ENCODE measurements at regions not wholly inside any gene's neighbourhood (a gene's known extent, or its start where the extent isn't known, plus 50 kb on each side); places are given as distances from the start of the nearest gene placed in this dataset.

DNA sequence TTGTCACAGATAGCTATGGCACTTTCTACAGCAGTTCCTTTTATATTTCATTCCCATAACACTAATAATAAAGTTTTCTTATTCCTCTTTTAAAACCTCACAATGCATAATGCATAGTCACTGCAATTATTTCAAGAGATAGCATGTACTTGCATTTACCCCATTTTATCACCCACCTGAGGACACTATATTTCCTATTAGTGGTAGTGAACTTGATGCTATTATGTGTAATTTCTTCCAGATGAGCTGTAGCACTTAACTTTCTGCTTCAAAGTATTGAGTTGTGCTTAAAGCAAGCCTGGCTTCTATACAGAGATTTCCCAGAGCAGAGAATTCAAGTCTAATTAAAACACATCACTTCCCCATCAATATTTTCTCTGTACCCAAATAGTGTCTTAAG lies 461.1 kb downstream of the HTR7 start:
- Histone ChIP-seq H3K4me3 (ENCODE audit: low read length in 2 of 2) (no peak overlapping the region), H3K9me3 (ENCODE audit: control insufficient read depth in 2 of 2, insufficient read depth in 1 of 2, low read length in 1 of 2) (no peaks in the 10 kb centered on the region), H3K4me1 (ENCODE audit: control insufficient read depth in 2 of 2, insufficient read depth in 2 of 2, low read length in 2 of 2) (no peaks in the 10 kb centered on the region), H3K36me3 (ENCODE audit: control insufficient read depth in 2 of 2, insufficient read depth in 2 of 2, low read length in 1 of 2) (no peaks in the 10 kb centered on the region), H3K27me3 (ENCODE audit: control insufficient read depth in 2 of 2, insufficient read depth in 1 of 2, low read length in 1 of 2) (no peaks in the 10 kb centered on the region), H3K27ac (ENCODE audit: low read depth in 1 of 2, low read length in 1 of 2) (no peak overlapping the region)
- DNase-seq (ENCODE audit: low read depth in 6 of 9, low spot score in 9 of 9) = no peak

DNA sequence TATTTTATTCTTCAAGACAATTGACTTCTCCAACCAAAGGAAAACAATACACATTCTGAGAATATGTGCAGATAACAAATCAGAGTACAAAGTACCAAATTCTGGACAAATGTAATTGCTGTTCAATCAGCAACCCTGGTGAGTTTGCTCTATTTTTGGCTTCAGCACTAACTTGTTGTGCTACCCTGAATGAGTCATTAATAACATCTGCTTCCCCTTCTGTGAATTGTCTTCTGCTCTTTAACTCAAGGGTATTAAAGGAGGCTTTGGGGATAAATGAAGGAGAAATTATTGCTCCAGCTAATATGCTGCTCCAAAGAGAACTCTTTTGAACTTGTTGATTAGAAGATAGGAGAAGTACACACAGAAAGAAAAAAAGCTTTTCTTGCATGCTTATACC lies 459.3 kb downstream of the HTR7 start:
- Histone ChIP-seq H3K4me3 (ENCODE audit: low read length in 2 of 2) (no peak overlapping the region), H3K9me3 (ENCODE audit: control insufficient read depth in 2 of 2, insufficient read depth in 1 of 2, low read length in 1 of 2) (no peaks in the 10 kb centered on the region), H3K27me3 (ENCODE audit: control insufficient read depth in 2 of 2, insufficient read depth in 1 of 2, low read length in 1 of 2) (no peaks in the 10 kb centered on the region), H3K4me1 (ENCODE audit: control insufficient read depth in 2 of 2, insufficient read depth in 2 of 2, low read length in 2 of 2) (no peaks in the 10 kb centered on the region), H3K36me3 (ENCODE audit: control insufficient read depth in 2 of 2, insufficient read depth in 2 of 2, low read length in 1 of 2) (no peaks in the 10 kb centered on the region), H3K27ac (ENCODE audit: low read depth in 1 of 2, low read length in 1 of 2) (no peak overlapping the region)
- no peak for DNase-seq (ENCODE audit: low read depth in 6 of 9, low spot score in 9 of 9)

DNA sequence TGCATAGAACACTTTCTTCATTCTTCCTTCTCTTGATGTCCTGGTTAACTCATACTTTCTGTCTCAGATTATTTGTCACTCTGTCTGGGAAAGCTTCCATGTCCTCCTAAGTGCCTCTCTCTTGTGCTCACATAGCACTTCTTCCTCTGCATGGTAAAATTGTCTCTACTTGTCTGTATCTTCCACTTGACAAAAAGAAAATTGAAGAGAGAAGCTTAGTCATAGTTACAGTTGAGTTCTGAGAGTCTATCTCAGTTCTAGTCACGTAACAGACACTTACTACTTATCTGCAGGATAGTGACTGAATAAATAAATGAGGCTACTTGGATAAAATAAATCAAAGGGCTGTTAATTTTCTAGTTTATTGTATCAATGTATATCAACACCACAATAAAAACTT lies 458.1 kb downstream of the HTR7 start:
- Histone ChIP-seq H3K27me3 (ENCODE audit: control insufficient read depth in 2 of 2, insufficient read depth in 1 of 2, low read length in 1 of 2) (no peaks in the 10 kb centered on the region), H3K27ac (ENCODE audit: low read depth in 1 of 2, low read length in 1 of 2) (no peak overlapping the region), H3K4me3 (ENCODE audit: low read length in 2 of 2) (no peak overlapping the region), H3K4me1 (ENCODE audit: control insufficient read depth in 2 of 2, insufficient read depth in 2 of 2, low read length in 2 of 2) (no peaks in the 10 kb centered on the region), H3K9me3 (ENCODE audit: control insufficient read depth in 2 of 2, insufficient read depth in 1 of 2, low read length in 1 of 2) (no peaks in the 10 kb centered on the region), H3K36me3 (ENCODE audit: control insufficient read depth in 2 of 2, insufficient read depth in 2 of 2, low read length in 1 of 2) (no peaks in the 10 kb centered on the region)
- 71% methylated on average over 1 of the region's 1 CpG for WGBS
- DNase-seq (ENCODE audit: low read depth in 6 of 9, low spot score in 9 of 9) = no peak

DNA sequence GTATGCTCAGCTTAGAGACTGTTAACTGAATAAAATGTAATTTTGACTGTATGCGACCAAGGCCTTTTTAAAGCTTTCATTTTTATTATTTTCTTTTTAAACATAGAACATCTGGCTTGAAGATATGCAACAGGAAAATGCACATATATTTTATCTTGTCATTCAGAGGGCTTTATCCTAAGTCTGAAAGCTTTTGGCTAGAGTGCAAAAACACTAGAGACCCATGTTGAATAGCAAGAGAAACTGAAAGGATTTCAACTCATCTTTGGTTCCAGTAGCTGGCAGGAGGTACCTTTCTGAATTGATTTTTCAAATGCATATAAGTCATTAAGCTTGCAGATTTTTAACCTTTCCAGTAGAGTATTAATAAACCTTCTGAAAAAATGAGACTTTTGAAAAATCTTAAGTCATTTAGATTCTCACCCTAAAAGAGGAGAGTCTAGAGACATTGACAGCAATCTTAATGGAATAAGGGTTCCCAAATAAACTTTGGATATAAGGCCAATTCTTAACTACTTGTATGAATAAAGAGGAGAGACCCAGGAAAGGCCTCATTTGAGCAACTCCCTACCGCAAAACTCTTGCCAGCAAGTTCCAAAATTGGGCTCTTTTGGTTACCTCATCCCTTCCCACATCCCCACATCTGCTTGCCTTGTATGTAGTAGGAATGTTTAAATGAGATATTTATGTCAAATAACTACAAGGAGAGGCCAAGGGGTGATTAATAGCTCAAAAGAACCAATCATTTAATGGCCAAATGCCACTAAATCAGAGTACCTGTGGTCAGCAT lies 454.4 kb downstream of the HTR7 start:
- Histone ChIP-seq H3K36me3 (ENCODE audit: control insufficient read depth in 2 of 2, insufficient read depth in 2 of 2, low read length in 1 of 2) (no peaks in the 10 kb centered on the region), H3K27ac (ENCODE audit: low read depth in 1 of 2, low read length in 1 of 2) (no peak overlapping the region), H3K4me3 (ENCODE audit: low read length in 2 of 2) (no peak overlapping the region), H3K4me1 (ENCODE audit: control insufficient read depth in 2 of 2, insufficient read depth in 2 of 2, low read length in 2 of 2) (no peaks in the 10 kb centered on the region), H3K27me3 (ENCODE audit: control insufficient read depth in 2 of 2, insufficient read depth in 1 of 2, low read length in 1 of 2) (no peaks in the 10 kb centered on the region), H3K9me3 (ENCODE audit: control insufficient read depth in 2 of 2, insufficient read depth in 1 of 2, low read length in 1 of 2) (no peaks in the 10 kb centered on the region)
- WGBS = 96% methylated on average over 2 of the region's 2 CpGs
- DNase-seq (ENCODE audit: low read depth in 6 of 9, low spot score in 9 of 9) = no peak

DNA sequence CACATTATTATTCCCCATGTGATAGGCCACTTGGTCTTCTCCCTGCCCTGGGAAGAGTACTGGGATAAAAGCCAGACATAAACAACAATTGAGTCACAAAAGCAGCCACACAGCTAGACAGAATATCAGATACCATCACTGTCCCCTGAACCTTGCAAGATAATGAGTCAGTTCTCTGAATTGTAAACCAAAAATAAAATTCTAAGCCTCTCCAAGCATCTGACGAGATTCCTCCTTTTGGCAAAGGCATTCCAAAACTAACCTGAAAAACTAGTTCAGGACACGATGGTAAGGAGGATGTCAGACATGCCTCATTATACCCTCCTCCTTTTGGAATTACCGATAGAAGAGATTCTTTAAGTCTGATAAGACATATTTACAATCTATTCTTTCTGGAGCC lies 450.7 kb downstream of the HTR7 start:
- no peaks in the 10 kb centered on the region for H3K9me3 ChIP-seq (ENCODE audit: control insufficient read depth in 2 of 2, insufficient read depth in 1 of 2, low read length in 1 of 2)
- no peak overlapping the region for H3K4me3 ChIP-seq (ENCODE audit: low read length in 2 of 2)
- no peaks in the 10 kb centered on the region for H3K36me3 ChIP-seq (ENCODE audit: control insufficient read depth in 2 of 2, insufficient read depth in 2 of 2, low read length in 1 of 2)
- DNase-seq (ENCODE audit: low read depth in 6 of 9, low spot score in 9 of 9) = no peak
- H3K27ac ChIP-seq (ENCODE audit: low read depth in 1 of 2, low read length in 1 of 2) = no peak overlapping the region
- H3K4me1 ChIP-seq (ENCODE audit: control insufficient read depth in 2 of 2, insufficient read depth in 2 of 2, low read length in 2 of 2) = no peaks in the 10 kb centered on the region
- H3K27me3 ChIP-seq (ENCODE audit: control insufficient read depth in 2 of 2, insufficient read depth in 1 of 2, low read length in 1 of 2) = no peaks in the 10 kb centered on the region
- 82% methylated on average over 3 of the region's 3 CpGs for WGBS

DNA sequence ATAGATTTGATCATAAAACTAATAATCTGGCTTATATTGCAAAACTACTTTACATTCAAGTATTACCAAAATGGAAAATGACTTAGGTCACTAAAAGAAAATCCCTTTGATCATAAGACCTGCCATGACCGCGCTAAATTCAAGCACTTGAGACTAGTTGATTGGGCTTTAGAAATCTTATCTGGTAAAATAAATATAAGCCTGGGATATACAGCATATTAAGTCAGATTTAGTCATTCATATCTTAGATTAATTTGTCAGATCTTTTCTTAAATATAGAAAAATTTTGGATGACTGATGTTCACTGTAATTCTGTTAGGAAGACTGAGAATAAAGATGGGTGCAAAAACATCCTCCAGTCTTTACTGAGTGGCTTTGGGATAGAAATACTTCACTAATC lies 450.0 kb downstream of the HTR7 start:
- Histone ChIP-seq H3K4me1 (ENCODE audit: control insufficient read depth in 2 of 2, insufficient read depth in 2 of 2, low read length in 2 of 2) (no peaks in the 10 kb centered on the region), H3K36me3 (ENCODE audit: control insufficient read depth in 2 of 2, insufficient read depth in 2 of 2, low read length in 1 of 2) (no peaks in the 10 kb centered on the region), H3K9me3 (ENCODE audit: control insufficient read depth in 2 of 2, insufficient read depth in 1 of 2, low read length in 1 of 2) (no peaks in the 10 kb centered on the region), H3K27me3 (ENCODE audit: control insufficient read depth in 2 of 2, insufficient read depth in 1 of 2, low read length in 1 of 2) (no peaks in the 10 kb centered on the region), H3K27ac (ENCODE audit: low read depth in 1 of 2, low read length in 1 of 2) (no peak overlapping the region), H3K4me3 (ENCODE audit: low read length in 2 of 2) (no peak overlapping the region)
- over 99% methylated on average over 2 of the region's 2 CpGs for WGBS
- no peak for DNase-seq (ENCODE audit: low read depth in 6 of 9, low spot score in 9 of 9)

DNA sequence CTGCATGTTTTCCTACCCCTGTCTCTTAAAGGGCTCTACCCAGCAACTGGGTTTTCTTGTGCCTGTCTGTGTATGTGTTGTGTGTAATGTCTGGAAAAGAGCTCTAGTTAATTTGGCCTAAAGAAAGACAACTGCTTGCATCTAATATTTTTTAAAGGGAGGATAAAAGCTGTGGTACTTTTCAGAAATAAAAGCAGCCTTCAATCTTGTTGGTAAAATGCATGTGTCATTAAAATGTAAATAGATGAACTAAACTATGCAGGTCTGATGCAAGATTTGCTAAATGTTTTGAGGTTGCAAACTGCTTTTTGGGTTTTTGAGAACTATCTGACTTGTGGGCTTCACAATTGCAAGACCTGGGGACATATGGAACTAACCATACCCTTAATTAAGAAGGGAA lies 445.3 kb downstream of the HTR7 start:
- no peaks in the 10 kb centered on the region for H3K27me3 ChIP-seq (ENCODE audit: control insufficient read depth in 2 of 2, insufficient read depth in 1 of 2, low read length in 1 of 2)
- no peaks in the 10 kb centered on the region for H3K36me3 ChIP-seq (ENCODE audit: control insufficient read depth in 2 of 2, insufficient read depth in 2 of 2, low read length in 1 of 2)
- no peak for DNase-seq (ENCODE audit: low read depth in 6 of 9, low spot score in 9 of 9)
- no peak overlapping the region for H3K27ac ChIP-seq (ENCODE audit: low read depth in 1 of 2, low read length in 1 of 2)
- H3K9me3 ChIP-seq (ENCODE audit: control insufficient read depth in 2 of 2, insufficient read depth in 1 of 2, low read length in 1 of 2) = no peaks in the 10 kb centered on the region
- no peaks in the 10 kb centered on the region for H3K4me1 ChIP-seq (ENCODE audit: control insufficient read depth in 2 of 2, insufficient read depth in 2 of 2, low read length in 2 of 2)
- no peak overlapping the region for H3K4me3 ChIP-seq (ENCODE audit: low read length in 2 of 2)

DNA sequence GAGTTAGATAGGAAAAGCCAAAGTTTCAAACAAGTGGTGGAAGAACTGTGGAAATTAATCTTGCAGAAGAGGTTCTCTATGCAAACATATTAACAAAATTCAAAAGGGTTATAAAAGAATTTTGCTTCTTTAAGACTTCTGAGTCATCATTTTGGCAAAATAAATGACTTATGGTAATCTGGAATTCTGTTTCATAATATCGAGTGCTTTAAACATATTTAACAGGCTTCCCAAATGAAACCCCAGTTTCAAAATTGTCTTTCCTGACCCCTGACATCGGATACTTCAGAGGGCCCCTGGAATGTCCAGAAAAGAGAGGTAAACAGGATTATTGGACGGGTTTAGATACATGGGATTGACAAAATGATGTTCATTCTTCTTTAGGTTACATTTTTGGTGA lies 444.6 kb downstream of the HTR7 start:
- 90% methylated on average over 3 of the region's 3 CpGs for WGBS
- H3K4me1 ChIP-seq (ENCODE audit: control insufficient read depth in 2 of 2, insufficient read depth in 2 of 2, low read length in 2 of 2) = no peaks in the 10 kb centered on the region
- H3K9me3 ChIP-seq (ENCODE audit: control insufficient read depth in 2 of 2, insufficient read depth in 1 of 2, low read length in 1 of 2) = no peaks in the 10 kb centered on the region
- H3K27me3 ChIP-seq (ENCODE audit: control insufficient read depth in 2 of 2, insufficient read depth in 1 of 2, low read length in 1 of 2) = no peaks in the 10 kb centered on the region
- no peak overlapping the region for H3K27ac ChIP-seq (ENCODE audit: low read depth in 1 of 2, low read length in 1 of 2)
- DNase-seq (ENCODE audit: low read depth in 6 of 9, low spot score in 9 of 9) = no peak
- H3K4me3 ChIP-seq (ENCODE audit: low read length in 2 of 2) = no peak overlapping the region
- no peaks in the 10 kb centered on the region for H3K36me3 ChIP-seq (ENCODE audit: control insufficient read depth in 2 of 2, insufficient read depth in 2 of 2, low read length in 1 of 2)

DNA sequence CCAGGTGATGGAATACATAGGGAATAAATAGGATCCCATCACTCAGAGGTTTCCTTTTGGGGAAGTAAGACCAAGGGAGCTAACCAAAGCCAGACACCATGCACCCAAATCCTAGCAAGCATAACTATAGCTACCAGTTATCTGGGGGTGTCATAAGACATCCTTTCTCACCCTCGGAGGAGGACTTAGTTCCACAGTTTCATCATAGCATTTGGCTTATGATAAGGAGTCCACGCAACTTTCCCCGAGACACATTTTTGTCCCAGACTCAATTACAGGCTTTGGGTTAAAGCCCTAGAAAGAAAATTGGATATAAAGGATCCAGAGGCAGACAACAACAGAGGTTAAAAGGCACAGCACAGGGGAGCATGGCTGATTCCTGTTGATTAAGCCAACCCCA lies 442.9 kb downstream of the HTR7 start:
- Histone ChIP-seq H3K4me1 (ENCODE audit: control insufficient read depth in 2 of 2, insufficient read depth in 2 of 2, low read length in 2 of 2) (no peaks in the 10 kb centered on the region), H3K27me3 (ENCODE audit: control insufficient read depth in 2 of 2, insufficient read depth in 1 of 2, low read length in 1 of 2) (no peaks in the 10 kb centered on the region), H3K4me3 (ENCODE audit: low read length in 2 of 2) (no peak overlapping the region), H3K27ac (ENCODE audit: low read depth in 1 of 2, low read length in 1 of 2) (no peak overlapping the region), H3K9me3 (ENCODE audit: control insufficient read depth in 2 of 2, insufficient read depth in 1 of 2, low read length in 1 of 2) (no peaks in the 10 kb centered on the region), H3K36me3 (ENCODE audit: control insufficient read depth in 2 of 2, insufficient read depth in 2 of 2, low read length in 1 of 2) (no peaks in the 10 kb centered on the region)
- WGBS = 96% methylated on average over 3 of the region's 3 CpGs
- no peak for DNase-seq (ENCODE audit: low read depth in 6 of 9, low spot score in 9 of 9)

DNA sequence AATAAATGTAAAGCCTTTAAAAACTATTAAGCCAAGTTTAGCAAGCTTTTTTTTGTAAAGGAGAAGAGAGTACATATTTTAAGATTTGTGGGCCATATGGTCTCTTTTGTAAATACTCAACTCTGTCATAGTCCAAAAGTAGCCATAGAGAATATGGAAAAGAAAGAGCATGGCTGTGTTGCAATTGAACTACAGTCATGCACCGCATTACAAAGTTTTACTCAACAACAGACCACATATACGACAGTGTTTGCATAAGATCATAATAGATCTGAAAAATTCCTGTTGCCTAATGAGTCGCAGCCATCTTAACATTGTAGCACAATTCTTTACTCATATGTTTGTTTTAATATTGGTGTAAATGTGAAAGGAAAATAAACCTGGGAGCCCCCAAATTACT lies 440.8 kb downstream of the HTR7 start:
- Histone ChIP-seq H3K36me3 (ENCODE audit: control insufficient read depth in 2 of 2, insufficient read depth in 2 of 2, low read length in 1 of 2) (no peaks in the 10 kb centered on the region), H3K9me3 (ENCODE audit: control insufficient read depth in 2 of 2, insufficient read depth in 1 of 2, low read length in 1 of 2) (no peaks in the 10 kb centered on the region), H3K27me3 (ENCODE audit: control insufficient read depth in 2 of 2, insufficient read depth in 1 of 2, low read length in 1 of 2) (no peaks in the 10 kb centered on the region), H3K4me1 (ENCODE audit: control insufficient read depth in 2 of 2, insufficient read depth in 2 of 2, low read length in 2 of 2) (no peaks in the 10 kb centered on the region), H3K27ac (ENCODE audit: low read depth in 1 of 2, low read length in 1 of 2) (no peak overlapping the region), H3K4me3 (ENCODE audit: low read length in 2 of 2) (no peak overlapping the region)
- DNase-seq (ENCODE audit: low read depth in 6 of 9, low spot score in 9 of 9) = no peak
- 64% methylated on average over 3 of the region's 3 CpGs for WGBS
